Stimulated activated CD8-positive, alpha-beta memory T cell treated with anti-CD3 and anti-CD28 coated beads, Interleukin-4, amount 100 ng/mL, for 4 hours (primary cell): ENCODE measurements at regions not wholly inside any gene's neighbourhood (a gene's known extent, or its start where the extent isn't known, plus 50 kb on each side); places are given as distances from the start of the nearest gene placed in this dataset.

Experiments
- DNase-seq, 2 donors: peaks; one replicate each; pipeline ENCODE4 v3.0.0-alpha.2; 2020; ENCODE audit warnings: low read depth in 2 of 2, low spot score in 1 of 2

DNA sequence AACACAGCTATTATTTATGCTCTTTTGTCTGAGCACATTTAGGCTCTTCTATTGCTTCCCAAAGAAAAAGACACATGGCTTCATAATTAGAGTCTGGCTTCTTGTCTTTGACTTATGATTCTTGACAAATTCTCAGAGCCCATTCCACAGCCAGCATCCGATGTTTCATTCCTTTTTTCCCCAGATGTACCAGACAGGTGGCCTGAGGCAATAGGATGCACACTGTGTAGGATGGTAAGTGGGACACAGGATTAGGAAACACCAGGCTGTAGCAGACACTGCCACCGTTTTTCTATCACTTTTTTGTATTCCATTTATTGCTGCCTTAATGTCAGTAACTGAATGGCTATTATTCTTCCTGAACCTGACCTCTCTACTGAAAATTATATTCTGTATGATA lies 188.9 kb upstream of the CDIN1 start:
- DNase-seq = no peak

DNA sequence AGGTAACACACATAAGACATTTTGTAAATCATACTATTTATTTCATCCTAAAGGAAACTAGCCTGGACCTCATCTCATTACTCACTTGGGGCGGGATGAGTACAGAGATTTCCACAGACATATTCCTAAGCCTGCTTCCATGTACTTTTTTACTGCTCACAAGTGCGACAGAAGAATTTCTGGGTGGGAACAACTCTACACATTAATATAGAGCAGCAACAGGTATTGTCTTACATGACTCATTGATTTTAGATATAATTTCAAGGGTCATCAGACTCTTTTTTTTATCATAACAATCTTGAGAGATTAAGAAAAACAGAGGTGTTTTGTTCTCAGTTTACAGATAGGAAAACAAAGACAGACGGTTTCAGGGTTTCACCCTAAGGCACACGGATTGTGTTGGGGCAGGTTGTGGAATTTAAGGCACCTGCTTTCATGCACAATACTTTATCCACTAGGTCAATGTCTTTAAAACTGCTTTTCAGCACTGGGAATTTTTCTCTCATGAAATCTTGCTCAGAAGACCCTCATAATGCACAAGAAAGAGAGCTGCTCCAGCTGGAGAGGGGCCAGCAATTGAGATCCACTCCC lies 186.7 kb upstream of the CDIN1 start:
- DNase-seq = no peak

DNA sequence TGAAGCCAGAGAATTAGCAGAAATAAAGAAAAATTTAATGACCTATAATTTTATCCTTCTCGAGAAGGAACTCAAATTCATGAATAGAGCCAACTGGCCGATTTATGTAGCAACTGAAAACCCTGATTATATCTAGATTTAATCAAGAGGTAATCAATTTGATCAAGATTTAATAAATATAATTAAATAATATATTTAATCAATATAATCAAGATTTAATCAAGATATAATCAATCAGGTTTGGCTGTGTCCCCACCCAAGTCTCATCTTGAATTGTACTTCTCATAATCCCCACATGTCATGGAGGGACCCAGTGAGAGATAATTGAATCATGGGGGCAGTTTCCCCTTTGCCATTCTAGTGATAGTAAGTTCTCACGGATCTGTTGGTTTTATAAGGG lies 181.2 kb upstream of the CDIN1 start:
- DNase-seq = no peak

DNA sequence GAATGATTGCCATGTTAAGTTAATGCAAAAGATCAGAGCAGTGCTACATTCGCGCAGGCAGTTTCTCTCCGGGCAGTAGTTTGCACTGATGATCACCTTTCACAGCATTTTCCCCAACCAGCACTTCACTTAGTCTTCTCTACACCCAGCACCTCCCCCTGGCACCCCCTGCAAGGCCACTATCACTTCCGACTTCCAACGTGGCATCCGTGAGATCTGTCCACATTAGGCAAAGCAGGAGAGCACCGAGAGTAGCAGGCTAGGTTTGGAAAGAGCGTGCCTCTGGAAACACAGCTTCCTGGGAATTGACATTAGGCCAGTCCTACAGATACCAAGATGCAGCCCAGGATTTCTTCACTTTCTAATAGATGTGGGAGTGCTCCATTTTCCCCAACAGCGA lies 180.2 kb upstream of the CDIN1 start:
- DNase-seq = no peak

DNA sequence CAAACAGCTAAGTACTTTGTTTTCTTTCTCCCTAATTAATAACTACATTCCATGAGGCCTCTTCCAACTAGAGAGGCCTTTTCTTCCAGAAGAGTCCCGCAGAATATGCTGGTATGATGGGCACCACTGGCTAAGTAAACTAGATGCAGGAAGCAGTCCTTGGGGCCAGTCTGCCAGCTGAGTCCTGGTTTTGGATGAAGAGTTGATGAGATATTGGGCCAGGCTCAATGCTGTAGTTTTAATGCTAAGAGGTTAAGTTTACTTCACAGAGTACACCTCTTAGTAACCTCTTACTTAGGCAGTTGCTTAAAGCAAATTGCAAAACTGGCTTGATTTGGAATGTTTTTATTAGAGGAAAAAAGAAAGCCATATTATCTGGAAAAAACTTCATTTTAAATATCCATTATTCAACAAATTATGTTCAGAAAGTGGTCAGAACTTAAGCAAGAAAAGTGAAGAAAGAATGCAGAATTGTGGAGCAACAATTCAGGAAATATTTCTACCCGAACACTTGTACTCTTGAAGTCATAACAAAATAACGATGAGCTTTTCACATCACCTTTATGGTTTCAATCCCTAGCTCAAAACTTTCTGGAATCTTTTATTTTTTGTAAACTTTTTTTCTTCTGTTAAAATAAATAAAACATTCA lies 178.4 kb upstream of the CDIN1 start:
- no peak for DNase-seq

DNA sequence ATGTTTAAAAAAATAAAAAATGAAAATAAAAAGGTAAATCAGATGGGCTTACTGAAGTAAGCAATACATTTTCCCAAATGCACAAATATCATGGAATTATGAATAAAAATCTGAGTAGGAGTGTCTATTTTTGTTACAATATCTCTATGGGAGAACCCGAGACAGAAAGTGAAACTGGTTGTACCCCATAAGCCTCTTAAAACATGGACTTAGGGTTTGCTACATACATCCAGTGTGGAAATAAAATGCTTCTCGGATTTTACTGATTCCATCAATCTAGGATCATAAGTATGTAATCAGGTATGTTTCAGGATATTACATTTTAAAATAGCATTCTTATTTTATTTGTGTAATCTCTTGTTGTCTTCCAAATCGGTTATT lies 177.8 kb upstream of the CDIN1 start:
- DNase-seq = no peak

DNA sequence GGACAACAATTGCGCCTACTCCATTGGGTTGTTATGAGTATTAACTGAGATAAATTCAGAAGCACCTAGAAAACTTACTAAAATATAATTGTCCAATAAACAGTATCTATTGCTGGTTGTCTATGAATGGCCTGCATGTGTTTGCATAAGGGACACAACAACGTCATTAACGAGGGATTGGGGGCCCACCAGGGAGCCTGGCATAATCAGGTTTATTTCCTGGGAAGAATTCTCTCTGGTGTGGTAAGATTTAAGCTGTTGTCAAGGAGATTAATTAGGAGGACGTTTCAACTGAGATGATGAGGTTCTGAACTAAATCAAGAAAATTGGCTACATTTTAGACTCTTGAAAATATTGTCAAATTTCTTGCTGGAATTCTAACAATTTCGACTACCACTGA lies 176.1 kb upstream of the CDIN1 start:
- no peak for DNase-seq

DNA sequence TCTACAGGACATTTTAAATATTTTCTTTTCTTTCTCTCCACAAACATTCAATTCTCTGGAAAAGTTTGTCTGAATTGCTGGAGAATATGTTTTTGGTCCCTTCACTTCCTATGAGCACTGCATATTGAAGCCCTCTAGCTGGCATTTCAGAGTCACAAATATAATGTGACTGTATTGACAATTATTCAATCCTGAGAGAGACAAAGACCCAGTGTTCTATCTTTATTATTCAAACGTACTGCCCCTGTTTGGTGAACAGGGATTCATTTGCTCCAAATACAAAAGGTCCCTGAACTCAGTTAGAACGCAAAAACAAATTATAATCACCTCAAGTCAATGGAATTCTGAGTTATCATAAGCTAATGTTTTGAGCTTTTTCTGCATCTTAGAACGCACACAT lies 173.1 kb upstream of the CDIN1 start:
- no peak for DNase-seq

DNA sequence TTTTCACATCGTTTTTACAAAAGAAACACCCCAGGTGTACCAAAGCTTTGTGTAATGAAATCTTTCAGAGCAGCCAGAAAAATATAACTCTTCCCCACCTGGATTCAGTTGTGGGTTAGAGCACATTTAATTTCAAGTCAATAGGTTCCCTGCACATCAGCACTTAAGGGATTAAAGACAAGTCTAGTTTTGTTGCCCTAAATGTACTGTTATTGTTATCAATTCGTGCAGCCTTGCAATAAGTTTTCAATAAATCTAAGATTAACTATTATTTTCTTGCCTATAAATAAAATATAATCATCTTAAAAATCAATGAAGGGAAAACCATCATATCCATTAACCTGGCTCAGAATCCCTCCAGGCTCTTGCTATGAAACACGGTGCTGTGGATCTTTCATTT lies 172.5 kb upstream of the CDIN1 start:
- no peak for DNase-seq

DNA sequence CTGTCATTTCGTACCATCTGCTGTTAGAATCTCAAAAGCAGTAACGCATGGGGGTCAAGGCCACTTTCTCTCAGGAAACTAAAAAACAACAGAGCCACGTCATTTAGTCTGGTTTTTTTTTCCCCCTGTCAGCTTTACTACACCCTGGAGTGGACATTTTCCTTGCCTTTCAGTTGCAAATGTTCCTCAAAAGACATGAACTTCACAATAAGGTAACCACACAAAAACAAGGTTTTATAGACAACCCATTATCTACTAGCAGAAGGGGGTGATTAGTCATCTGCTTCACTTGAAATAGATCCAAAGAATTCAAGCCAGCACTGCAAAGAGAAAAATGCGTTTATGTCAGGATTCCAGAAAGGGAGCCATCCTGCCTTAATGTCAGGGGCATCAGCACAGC lies 171.8 kb upstream of the CDIN1 start:
- DNase-seq = no peak

DNA sequence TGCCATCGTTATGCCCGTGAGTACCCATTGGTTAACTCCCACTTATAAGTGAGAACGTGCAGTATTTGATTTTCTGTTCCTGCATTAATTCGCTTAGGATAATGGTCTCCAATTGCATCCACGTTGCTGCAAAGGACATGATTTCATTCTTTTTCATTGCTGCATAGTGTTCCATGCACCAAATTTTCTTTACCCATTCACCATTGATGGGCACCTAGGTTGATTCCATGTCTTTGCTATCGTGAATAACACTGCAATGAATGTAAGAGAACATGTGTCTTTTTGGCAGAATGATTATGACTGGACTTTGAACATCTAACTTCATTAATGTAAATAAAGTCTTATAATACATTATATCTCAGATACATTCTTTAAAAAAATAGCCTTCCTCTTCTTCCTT lies 169.6 kb upstream of the CDIN1 start:
- no peak for DNase-seq

DNA sequence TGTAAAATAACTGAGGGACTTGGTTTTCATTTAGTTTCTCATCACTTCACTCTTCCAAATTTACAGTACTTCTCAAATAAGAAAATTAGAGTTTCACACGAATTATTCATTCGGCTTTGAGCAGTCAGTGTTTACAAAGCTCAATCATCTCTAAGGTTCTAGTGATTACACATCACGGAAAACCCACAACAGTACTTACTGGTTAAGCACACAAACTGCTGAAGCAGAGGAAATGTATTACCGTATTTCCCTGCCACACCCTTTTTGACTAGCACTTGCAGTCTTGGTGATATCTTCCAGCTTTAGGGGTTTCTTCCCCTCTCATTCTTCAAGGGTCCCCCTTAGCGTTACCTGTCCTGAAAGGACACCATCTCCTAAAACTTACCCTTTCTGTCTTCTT lies 164.8 kb upstream of the CDIN1 start:
- DNase-seq = no peak

DNA sequence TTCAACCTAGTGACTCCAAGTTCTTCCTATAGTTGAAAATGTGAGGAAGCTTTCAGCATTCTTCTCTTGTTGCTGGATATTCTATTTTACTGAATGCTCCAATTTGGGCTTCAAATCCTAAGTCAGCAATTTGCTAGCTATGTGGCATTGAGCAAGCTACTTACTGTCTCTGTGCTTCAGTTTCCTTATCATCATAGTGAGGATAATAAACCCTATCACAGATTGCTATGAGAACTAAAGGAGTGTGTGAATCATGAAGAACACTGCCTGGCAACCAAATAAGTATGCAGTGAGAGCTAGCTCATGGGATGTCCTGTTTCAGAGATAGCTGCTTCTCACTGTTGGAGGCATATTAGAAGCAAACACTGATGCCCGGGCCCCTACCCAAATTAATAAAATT lies 163.8 kb upstream of the CDIN1 start:
- no peak for DNase-seq

DNA sequence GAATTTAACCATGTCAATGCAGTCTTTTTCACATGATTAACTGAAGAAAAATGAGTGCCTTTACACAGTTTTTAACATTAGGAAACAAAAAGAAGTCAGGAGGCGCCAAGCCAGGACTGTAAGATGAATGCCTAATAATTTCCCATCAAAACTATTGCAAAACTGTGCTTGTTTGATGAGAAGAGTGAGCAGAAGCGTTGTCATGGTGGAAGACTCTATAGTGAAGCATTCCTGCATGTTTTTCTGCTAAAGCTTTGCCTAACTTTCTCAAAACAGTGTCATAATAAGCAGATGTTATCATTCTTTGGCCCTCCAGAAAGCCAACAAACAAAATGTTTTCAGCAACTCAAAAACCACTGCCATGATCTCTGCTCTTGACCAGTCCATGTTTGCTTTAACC lies 156.8 kb upstream of the CDIN1 start:
- DNase-seq = no peak

DNA sequence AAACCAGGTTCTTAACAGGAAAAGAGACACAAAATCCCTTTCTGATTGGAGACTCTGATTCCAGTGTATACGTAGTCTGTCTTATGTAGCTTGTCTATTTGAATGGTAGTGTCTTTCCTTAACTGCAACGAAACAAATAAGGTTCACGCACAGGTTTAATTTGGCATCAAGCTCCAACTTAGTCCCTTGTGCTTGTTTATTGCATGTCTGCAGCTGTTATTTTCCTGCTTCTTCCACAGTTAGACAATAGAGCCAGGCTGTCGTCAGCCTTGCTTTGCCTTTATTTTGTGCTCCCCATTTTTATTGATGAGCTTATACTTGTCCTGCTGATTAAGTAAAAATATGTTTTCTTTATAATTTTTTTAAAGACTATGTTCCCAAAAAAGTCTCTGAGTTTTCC lies 152.7 kb upstream of the CDIN1 start:
- DNase-seq = no peak

DNA sequence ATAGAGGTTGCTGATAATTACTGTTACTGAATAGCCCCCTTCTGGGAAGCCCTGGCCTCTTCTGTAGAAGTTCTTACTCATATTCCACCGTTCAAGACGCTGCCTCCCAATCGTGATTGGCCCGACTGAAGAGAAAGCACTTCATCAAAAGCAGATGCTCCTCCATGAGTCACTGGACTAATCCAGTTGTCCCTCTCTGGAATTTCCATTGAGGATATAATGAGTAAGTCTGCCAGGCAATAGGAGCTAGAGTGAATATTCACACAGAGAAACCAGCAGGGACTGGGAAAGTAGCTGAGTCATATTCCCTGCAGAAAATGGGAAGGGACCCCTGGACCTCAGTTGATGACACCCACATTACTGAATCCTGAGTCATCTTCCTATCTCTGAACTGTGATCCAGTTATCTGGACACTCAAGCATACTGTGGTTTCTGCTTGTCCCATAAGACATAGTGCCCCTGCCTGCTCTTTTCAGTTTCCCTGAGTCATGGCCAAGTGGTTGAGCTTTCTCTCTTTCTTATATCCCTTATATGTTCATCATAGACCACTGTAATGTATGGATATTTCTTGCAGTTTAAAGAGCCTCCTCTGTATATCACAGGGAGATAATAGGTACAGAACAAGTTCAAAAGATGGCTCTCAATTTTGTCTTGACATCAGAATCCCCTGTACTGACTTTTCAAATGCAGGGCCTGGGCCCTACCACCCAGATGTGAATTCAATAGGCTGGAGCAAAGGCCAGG lies 151.2 kb upstream of the CDIN1 start:
- no peak for DNase-seq

DNA sequence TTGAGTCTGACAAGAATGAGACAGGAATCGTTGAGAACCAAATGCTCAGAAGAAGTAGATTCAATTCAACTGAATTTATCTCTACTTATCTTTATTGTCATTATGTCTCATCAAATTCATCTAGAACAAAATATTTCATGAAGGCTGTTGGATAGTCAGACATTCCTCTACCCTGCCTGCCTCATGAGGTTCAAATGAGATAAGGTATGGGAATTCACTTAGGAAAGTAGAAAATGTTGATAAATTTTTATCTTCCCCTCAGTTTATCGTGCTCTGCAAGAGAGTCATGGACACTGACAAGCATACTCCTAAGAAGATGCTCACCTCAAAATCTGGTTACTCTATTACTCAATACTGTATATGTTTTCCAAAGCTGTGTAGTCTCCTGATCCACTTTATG lies 149.7 kb upstream of the CDIN1 start:
- DNase-seq = no peak

DNA sequence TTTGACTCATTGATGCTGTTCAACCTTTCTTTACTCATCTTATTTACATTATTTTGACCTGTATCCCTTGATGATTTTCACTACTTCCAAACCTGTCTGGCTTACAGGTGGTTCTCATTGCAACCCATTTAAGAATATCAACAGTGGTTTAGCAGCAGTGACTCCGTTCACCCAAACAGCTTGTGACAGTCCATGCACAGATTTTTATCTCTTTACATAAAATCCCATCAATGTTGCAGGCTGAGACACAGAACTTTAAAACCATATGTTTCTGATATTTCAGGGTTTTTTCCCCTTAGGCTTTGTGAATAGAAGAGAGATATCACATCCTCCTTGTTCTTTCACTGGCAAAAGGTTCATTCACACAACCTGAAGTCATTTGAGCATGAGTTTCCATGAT lies 149.1 kb upstream of the CDIN1 start:
- DNase-seq = no peak

DNA sequence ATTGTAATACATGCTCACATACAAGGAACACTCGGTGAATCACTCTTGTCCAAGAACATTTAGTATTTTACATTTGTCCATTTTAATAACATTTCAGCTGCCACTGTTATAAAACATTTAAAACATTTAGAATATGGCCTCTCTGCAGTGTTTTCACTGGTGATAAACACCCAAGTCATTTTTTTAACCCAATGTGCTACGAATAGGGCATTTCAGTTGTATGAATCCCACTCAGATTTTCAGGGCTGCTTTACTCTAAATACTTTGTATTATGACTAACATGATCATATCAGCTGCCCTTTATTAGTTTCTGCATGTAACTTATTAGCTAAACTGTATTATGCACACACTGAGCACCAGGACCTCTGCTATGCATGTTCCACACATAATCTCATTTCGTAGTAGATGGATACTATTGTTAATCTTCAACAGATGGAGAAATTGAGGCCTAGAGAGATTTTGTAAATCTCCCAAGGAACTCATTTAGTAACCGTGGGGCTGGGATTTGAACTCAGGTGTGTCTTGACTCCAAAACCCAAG lies 148.6 kb upstream of the CDIN1 start:
- no peak for DNase-seq

DNA sequence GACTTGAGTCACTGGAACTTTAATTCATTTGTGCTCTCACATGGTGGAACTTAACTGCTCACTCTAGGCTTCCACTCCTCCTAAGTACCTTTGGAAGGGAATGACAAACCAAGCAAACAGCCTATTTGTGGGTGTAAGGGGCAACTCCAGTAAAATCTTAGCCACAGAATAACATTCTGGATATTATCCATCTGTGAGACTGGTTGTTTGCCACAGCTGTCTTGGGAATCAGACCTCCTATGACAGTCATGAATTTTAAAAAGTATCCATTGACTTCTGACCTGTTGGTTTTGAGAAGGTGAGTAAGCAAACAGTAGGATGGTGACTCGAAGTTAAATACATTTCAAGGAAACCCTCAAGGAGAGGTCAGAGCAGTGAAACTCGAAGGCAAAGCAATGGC lies 147.3 kb upstream of the CDIN1 start:
- no peak for DNase-seq

DNA sequence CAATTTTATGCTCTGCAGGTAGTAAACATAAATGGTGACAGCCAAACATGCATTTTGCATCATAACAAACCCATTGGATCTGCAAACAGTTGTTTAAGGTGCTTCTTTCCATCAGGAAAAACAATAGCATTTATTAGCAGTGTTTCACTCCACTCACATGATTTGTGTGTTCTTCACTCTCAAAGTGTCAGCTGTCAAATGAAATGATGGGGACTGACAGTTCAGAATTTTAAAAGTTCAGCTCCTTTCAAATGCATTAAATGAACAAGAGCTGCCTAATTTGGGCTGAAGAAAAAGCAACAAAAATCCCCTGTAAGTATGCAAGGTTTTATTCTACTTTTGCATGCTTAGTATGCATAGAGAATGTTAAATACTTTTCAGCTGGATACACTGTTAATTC lies 145.2 kb upstream of the CDIN1 start:
- no peak for DNase-seq

DNA sequence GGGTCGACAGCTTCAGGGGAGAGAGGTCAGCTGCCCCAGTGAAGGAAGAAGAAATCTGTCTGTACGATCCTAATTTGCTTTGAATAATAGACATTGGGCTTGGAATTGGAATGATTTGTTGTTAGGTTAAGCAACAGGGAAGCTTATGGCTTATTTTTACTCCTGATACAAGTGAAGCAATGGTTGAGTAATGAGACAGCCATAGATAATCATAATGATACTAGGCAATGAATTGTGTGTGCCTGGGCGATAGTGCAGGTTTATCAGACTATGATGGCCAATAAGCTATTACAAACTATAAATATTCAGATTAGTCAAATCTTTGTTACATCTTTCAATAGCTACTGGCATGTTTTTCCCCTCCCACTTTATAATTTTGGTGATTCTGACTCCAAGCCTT lies 140.9 kb upstream of the CDIN1 start:
- DNase-seq = no peak

DNA sequence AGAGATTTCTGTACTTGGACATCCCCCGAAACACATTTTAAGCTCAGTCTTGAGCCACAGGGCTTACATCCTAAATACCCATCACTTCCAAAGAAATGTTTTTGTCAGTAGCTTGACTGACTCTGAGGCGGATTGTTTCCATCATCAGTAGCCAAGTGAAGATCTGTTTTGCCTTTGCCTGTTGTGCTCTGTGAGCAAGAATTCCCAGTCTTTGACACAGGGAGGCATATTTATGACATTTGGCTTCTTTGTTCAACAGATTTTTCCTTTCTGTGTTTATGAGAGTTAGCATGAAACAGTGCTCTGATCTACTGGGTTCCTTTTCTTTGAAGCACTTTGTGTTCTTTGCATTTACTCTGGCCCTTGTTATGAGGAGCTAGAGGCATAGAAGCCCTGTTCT lies 132.1 kb upstream of the CDIN1 start:
- DNase-seq = no peak
